Right lobe of liver (tissue), 6 donors: ENCODE measurements at regions not wholly inside any gene's neighbourhood (a gene's known extent, or its start where the extent isn't known, plus 50 kb on each side); places are given as distances from the start of the nearest gene placed in this dataset.

ENCODE experiments used
- ATAC-seq, 4 donors: fragments of 200-7000 bp; cut with Tn5 transposase; one replicate each; pipeline ENCODE4 v1.9.1; 2020; ENCODE audit warnings: mild to moderate bottlenecking in 4 of 4, moderate library complexity in 4 of 4
- DNase-seq, 3 donors: peaks; one replicate each; pipeline ENCODE4 v3.0.0-alpha.2; 2020
- H3K27ac ChIP-seq, 3 donors: fragments of 200-600 bp; one replicate each; pipeline ENCODE4 v1.8.0; 2022
- H3K27me3 ChIP-seq, 2 donors: fragments of 200-600 bp; one replicate each; pipeline ENCODE4 v1.8.0; 2022
- H3K36me3 ChIP-seq, 4 donors: fragments of 200-600 bp; sonication (generic) in 1 of 4; one replicate each; pipeline versions ENCODE4 v1.5.1 to v1.8.0; 2017 to 2022; ENCODE audit warnings: control low read depth in 1 of 4
- H3K4me1 ChIP-seq, 4 donors: fragments of 200-600 bp; sonication (generic) in 1 of 4; one replicate each; pipeline versions ENCODE4 v1.5.1 to v1.8.0; 2017 to 2022; ENCODE audit warnings: control low read depth in 1 of 4
- H3K4me3 ChIP-seq, 3 donors: fragments of 200-600 bp; one replicate each; pipeline ENCODE4 v1.8.0; 2022
- H3K9me3 ChIP-seq, 4 donors: fragments of 200-600 bp; sonication (generic) in 1 of 4; one replicate each; pipeline versions ENCODE4 v1.5.1 to v1.8.0; 2017 to 2022; ENCODE audit warnings: control low read depth in 1 of 4
- CTCF ChIP-seq, 4 donors: fragments of 200-600 bp in 3 of 4; fragments of 450-650 bp in 1 of 4; IDR thresholded peaks; one replicate each; pipeline versions ENCODE4 v1.5.1 to v1.8.0; 2016 to 2022; ENCODE audit warnings: antibody characterized with exemption in 4 of 4, mild to moderate bottlenecking in 2 of 4
- POLR2A ChIP-seq: fragments of 450-650 bp; IDR thresholded peaks from one replicate; pipeline ENCODE4 v1.6.1; 2017; ENCODE audit warnings: antibody characterized with exemption, mild to moderate bottlenecking
- WGBS: methylation state at CpG from one replicate; pipeline ENCODE4 v1.1.6; 2018; ENCODE audit warnings: low coverage, low lambda C conversion rate; ENCODE audit not compliant: insufficient coverage; ENCODE audit errors: missing lambda C conversion rate; 5-methylcytosine and 5-hydroxymethylcytosine counted together
- intact Hi-C, 2 donors: fragments of 100-400 bp; cut with DNase I; formaldehyde crosslinking; loops; one replicate each; pipeline versions ENCODE4 v1.11.2 to v1.14.1; 2022
- donor health status: DM: no; HTN: yes; CAD: no.
- donor health status: DM: no; HTN: no; CAD: no.
- donor health status: DM: no; HTN: no; CAD: no.
- donor health status: DM: no; HTN: yes; CAD: no.
- donor health status: DM: no; HTN: yes; CAD: no.

GRCh38 chr2:66323406-66323805 is 111.5 kb upstream of the MEIS1 start:
- TF ChIP-seq POLR2A: no peak
- TF ChIP-seq CTCF (IDR thresholded peaks at IDR 0.05): no peak
- intact Hi-C loops: no loop called here
- Histone ChIP-seq H3K9me3 (no peaks in the 10 kb centered on the region), H3K27me3 (no peaks in the 10 kb centered on the region), H3K27ac (no peak overlapping the region), H3K4me1 (no peaks in the 10 kb centered on the region), H3K4me3 (no peak overlapping the region), H3K36me3 (no peaks in the 10 kb centered on the region)
- DNase-seq (no peak), ATAC-seq (no peak)
- 36% methylated on average over 8 of the region's 8 CpGs for WGBS

- DNase-seq: no peak
- no peaks in the 10 kb centered on the region for H3K9me3 ChIP-seq
- 35% methylated on average over 9 of the region's 9 CpGs for WGBS
- TF ChIP-seq POLR2A: no peak
- no peak for TF ChIP-seq CTCF (IDR thresholded peaks at IDR 0.05)
- H3K27ac ChIP-seq: no peak overlapping the region
- ATAC-seq: no peak
- H3K4me1 ChIP-seq: no peaks in the 10 kb centered on the region
- no peaks in the 10 kb centered on the region for H3K36me3 ChIP-seq
- intact Hi-C loops: no loop called here
- H3K4me3 ChIP-seq: no peak overlapping the region
- H3K27me3 ChIP-seq: no peaks in the 10 kb centered on the region
These were observed 112.2 kb upstream of the MEIS1 start for GRCh38 chr2:66322506-66323260.

- intact Hi-C loops: no loop called here
- no peak for DNase-seq
- no peaks in the 10 kb centered on the region for H3K27me3 ChIP-seq
- H3K9me3 ChIP-seq: no peaks in the 10 kb centered on the region
- H3K27ac ChIP-seq: no peak overlapping the region
- no peak for ATAC-seq
- 43% methylated on average over 3 of the region's 3 CpGs for WGBS
- no peak overlapping the region for H3K4me3 ChIP-seq
- no peaks in the 10 kb centered on the region for H3K4me1 ChIP-seq
- H3K36me3 ChIP-seq: no peaks in the 10 kb centered on the region
- TF ChIP-seq POLR2A (no peak), CTCF (IDR thresholded peaks at IDR 0.05) (no peak)
These were observed 116.8 kb upstream of the MEIS1 start for GRCh38 chr2:66318009-66318561.

GRCh38 chr2:66317268-66317890 is 117.5 kb upstream of the MEIS1 start:
- WGBS: 46% methylated on average over 2 of the region's 4 CpGs
- H3K27me3 ChIP-seq: no peaks in the 10 kb centered on the region
- H3K36me3 ChIP-seq: no peaks in the 10 kb centered on the region
- no peak for ATAC-seq
- DNase-seq: no peak
- TF ChIP-seq POLR2A (no peak), CTCF (IDR thresholded peaks at IDR 0.05) (no peak)
- no peaks in the 10 kb centered on the region for H3K9me3 ChIP-seq
- intact Hi-C loops: no loop called here
- H3K27ac ChIP-seq: no peak overlapping the region
- no peak overlapping the region for H3K4me3 ChIP-seq
- H3K4me1 ChIP-seq: no peaks in the 10 kb centered on the region
